Peyer's patch (tissue), 4 donors: ENCODE measurements at regions not wholly inside any gene's neighbourhood (a gene's known extent, or its start where the extent isn't known, plus 50 kb on each side); places are given as distances from the start of the nearest gene placed in this dataset.

Source experiments
- CTCF ChIP-seq, 6 experiments: fragments of 450-650 bp in 4 of 6; fragments of 200-600 bp in 2 of 6; sonication (generic) in 1 of 6; IDR thresholded peaks; one replicate each; pipeline ENCODE4 v1.5.1; 2017 to 2019; ENCODE audit warnings: antibody characterized with exemption in 6 of 6, mild to moderate bottlenecking in 3 of 6, moderate library complexity in 1 of 6
- POLR2A ChIP-seq, 2 donors: fragments of 450-650 bp; IDR thresholded peaks; one replicate each; pipeline ENCODE4 v1.5.1; 2017; ENCODE audit warnings: antibody characterized with exemption in 2 of 2, mild to moderate bottlenecking in 2 of 2, moderate library complexity in 2 of 2

- TF ChIP-seq CTCF (IDR thresholded peaks at IDR 0.05) (no peak), POLR2A (IDR thresholded peaks at IDR 0.05) (no peak)
Observed at GRCh38 chr10:89093728-89094127, 103.1 kb downstream of the FAS start.
